RWPE1 (cell line): ENCODE measurements at regions not wholly inside any gene's neighbourhood (a gene's known extent, or its start where the extent isn't known, plus 50 kb on each side); places are given as distances from the start of the nearest gene placed in this dataset.

Experiments used
- CTCF ChIA-PET: fragments of 350-600 bp; sonication (Branson Sonifier 250); formaldehyde crosslinking; extraction: SDS; loops from one replicate; lab custom pipeline; 2021; lab: Yijun Ruan, JAX
- POLR2A ChIA-PET: fragments of 400-600 bp; formaldehyde crosslinking; extraction: SDS; loops from one replicate; lab custom pipeline; 2020; ENCODE audit warnings: antibody characterized with exemption; ENCODE audit not compliant: low non-redundant PET; lab: Yijun Ruan, JAX
- DNase-seq: peaks from one replicate; pipeline ENCODE4 v3.0.0; 2012; ENCODE audit warnings: low spot score
- H3K27ac ChIP-seq: fragments of 450-650 bp; 2 replicates; pipeline ENCODE4 v1.5.1; 2017
- CTCF ChIP-seq: fragments of 450-650 bp; conservative IDR thresholded peaks from 2 replicates; pipeline ENCODE4 v1.5.1; 2017; ENCODE audit warnings: low read depth, mild to moderate bottlenecking

GRCh38 chr2:16405551-16405950 is 260.1 kb downstream of the CYRIA start:
- no peak for TF ChIP-seq CTCF
- CTCF ChIA-PET: no interaction called here
- DNase-seq: no peak
- H3K27ac ChIP-seq: no peak overlapping the region
- POLR2A ChIA-PET: no interaction called here

- ChIA-PET CTCF (no interaction called here), POLR2A (no interaction called here)
- no peak for DNase-seq
- no peak for TF ChIP-seq CTCF
- no peak overlapping the region for H3K27ac ChIP-seq
Measured at GRCh38 chr2:16404551-16405300, 260.9 kb downstream of the CYRIA start.

GRCh38 chr2:16404146-16404545 is 261.5 kb downstream of the CYRIA start:
- H3K27ac ChIP-seq: no peak overlapping the region
- POLR2A ChIA-PET: no interaction called here
- no peak for DNase-seq
- TF ChIP-seq CTCF: no peak
- CTCF ChIA-PET: no interaction called here

DNA sequence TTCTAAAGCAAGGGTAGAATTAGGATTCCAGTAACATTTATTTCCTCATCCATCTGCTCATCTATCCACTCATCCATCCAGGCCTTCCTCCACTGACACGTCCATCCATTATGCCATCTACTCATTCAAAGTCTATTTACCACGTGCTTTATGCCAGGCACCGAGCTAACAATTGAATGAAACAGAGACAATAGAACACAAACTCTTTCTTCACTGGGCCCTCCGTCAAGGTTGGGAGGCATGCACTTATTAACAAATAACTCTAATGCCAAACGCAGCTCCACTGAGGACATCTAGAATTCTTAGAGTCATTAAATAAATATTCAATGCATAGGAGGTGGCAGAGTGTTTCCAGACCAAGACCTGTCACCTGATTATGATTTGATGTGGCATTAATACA is 262.7 kb downstream of the CYRIA start:
- ChIA-PET CTCF (interaction anchor here (0.6 kb wide), 1 partner anchor 190 kb away, joined by 5 read pairs; no protein-coding TSS in a partner anchor), POLR2A (no interaction called here)
- no peak for TF ChIP-seq CTCF
- no peak for DNase-seq
- H3K27ac ChIP-seq: no peak overlapping the region

DNA sequence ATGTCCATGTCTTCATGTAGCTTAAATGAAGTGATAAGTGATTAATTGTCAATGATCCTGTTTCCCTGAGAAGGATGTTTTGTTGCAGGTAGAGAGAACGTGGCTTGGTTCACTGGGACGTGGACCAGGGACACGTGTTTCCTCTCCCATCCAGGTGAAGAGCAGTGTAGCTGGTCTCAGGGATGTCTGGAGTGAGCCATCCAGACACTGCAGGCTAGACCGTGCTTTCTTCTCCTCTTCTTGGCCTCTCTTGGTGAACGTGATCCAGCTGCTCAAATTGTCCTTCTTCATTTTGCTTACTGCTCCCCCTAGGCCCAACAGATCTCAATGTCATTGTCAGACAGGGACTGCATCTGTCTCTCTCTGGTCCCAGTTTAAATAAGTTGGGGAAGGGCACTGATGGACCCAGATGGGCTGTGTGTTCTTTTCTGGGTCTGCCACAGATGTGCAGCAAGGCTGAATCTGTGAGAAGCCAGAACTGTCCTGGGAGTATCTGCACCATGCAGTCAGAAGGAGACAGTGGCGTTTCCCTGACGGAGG is 263.8 kb downstream of the CYRIA start:
- no peak overlapping the region for H3K27ac ChIP-seq
- TF ChIP-seq CTCF: no peak
- ChIA-PET POLR2A (no interaction called here), CTCF (no interaction called here)
- DNase-seq: no peak

DNA sequence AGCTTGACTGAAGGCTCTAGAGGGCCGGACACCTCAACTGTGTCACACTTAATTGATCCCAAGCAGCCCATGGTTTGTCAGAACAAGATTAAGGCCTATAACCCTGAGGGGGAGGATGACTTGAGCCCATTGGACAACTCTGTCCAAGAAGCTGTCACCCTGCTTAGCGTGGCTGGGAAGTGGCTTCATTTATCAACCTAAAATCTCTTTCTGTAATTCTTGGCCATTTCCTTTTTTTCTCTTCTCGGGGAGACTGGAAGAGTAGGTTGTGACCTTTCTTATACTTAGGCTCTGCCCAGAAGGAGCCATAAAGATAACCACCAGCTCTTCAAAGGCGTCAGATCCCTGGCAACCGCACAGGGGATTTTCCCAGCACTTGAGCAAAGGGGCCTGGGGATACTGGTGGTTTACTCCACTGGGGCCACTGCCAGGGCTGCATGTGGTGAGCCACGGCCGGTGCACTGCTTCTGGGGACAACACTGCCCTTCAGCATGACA is 265.5 kb downstream of the CYRIA start:
- no peak for DNase-seq
- CTCF ChIA-PET: no interaction called here
- POLR2A ChIA-PET: no interaction called here

More for the DNA sequence above, 265.5 kb downstream of the CYRIA start:
- H3K27ac ChIP-seq: no peak overlapping the region
- TF ChIP-seq CTCF: no peak
